PFSK-1 (cell line): ENCODE measurements at regions not wholly inside any gene's neighbourhood (a gene's known extent, or its start where the extent isn't known, plus 50 kb on each side); places are given as distances from the start of the nearest gene placed in this dataset.

Source experiments
- FOXP2 ChIP-seq: optimal IDR thresholded peaks from 2 replicates; pipeline ENCODE3; 2011; ENCODE audit warnings: borderline replicate concordance, control low read depth, inconsistent platforms; ENCODE audit not compliant: insufficient read depth; ENCODE audit errors: extremely low read length, extremely low read depth
- POLR2AphosphoS5 ChIP-seq: IDR thresholded peaks from 2 replicates; pipeline ENCODE4 v1.6.1; 2012; ENCODE audit warnings: low read depth, mild to moderate bottlenecking, control low read depth, low read length, moderate library complexity
- SIN3A ChIP-seq: IDR thresholded peaks from 2 replicates; pipeline ENCODE4 v1.6.1; 2012; ENCODE audit warnings: mild to moderate bottlenecking, low read length, moderate library complexity, borderline replicate concordance; ENCODE audit not compliant: insufficient read depth
- TAF1 ChIP-seq: IDR thresholded peaks from 2 replicates; pipeline ENCODE4 v1.6.1; 2012; ENCODE audit warnings: low read length, control low read depth, borderline replicate concordance; ENCODE audit not compliant: insufficient read depth
- TF ChIP-seq, protein P1 (sequence below), 2 experiments: IDR thresholded peaks; 2 replicates each; pipeline versions ENCODE4 v1.6.1 to v1.8.0; 2011 to 2012; ENCODE audit warnings: low read depth in 2 of 2, low read length in 2 of 2, control low read depth in 1 of 2, inconsistent platforms in 1 of 2, mild to moderate bottlenecking in 1 of 2, moderate library complexity in 1 of 2; ENCODE audit not compliant: insufficient read depth in 1 of 2

DNA sequence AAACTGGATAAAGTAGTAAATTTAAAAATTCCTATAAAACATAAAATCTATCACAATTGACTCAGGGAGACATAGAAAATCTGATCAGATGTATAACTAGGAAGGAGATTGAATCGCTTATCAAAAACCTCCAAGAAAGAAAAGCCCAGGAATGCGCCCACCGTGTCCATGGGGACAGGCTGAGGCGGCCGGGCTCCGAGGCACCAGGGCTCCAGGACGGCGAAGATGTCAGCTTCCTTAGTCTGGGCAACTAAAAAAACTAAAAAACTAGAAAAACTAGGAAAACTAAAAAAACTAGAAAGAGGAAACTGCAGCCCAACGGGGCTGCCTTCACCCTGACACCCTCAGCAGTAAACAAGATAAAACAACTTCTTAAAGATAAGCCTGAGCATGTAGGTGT is 229.0 kb upstream of the RAB4A start:
- TF ChIP-seq SIN3A (no peak), POLR2AphosphoS5 (no peak), TAF1 (no peak), FOXP2 (no peak)
- TF ChIP-seq, protein P1, sequence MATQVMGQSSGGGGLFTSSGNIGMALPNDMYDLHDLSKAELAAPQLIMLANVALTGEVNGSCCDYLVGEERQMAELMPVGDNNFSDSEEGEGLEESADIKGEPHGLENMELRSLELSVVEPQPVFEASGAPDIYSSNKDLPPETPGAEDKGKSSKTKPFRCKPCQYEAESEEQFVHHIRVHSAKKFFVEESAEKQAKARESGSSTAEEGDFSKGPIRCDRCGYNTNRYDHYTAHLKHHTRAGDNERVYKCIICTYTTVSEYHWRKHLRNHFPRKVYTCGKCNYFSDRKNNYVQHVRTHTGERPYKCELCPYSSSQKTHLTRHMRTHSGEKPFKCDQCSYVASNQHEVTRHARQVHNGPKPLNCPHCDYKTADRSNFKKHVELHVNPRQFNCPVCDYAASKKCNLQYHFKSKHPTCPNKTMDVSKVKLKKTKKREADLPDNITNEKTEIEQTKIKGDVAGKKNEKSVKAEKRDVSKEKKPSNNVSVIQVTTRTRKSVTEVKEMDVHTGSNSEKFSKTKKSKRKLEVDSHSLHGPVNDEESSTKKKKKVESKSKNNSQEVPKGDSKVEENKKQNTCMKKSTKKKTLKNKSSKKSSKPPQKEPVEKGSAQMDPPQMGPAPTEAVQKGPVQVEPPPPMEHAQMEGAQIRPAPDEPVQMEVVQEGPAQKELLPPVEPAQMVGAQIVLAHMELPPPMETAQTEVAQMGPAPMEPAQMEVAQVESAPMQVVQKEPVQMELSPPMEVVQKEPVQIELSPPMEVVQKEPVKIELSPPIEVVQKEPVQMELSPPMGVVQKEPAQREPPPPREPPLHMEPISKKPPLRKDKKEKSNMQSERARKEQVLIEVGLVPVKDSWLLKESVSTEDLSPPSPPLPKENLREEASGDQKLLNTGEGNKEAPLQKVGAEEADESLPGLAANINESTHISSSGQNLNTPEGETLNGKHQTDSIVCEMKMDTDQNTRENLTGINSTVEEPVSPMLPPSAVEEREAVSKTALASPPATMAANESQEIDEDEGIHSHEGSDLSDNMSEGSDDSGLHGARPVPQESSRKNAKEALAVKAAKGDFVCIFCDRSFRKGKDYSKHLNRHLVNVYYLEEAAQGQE (IDR thresholded peaks at IDR 0.05; ENCODE audit: insufficient read depth in 1 of 2, low read depth in 2 of 2, low read length in 2 of 2) = no peak

DNA sequence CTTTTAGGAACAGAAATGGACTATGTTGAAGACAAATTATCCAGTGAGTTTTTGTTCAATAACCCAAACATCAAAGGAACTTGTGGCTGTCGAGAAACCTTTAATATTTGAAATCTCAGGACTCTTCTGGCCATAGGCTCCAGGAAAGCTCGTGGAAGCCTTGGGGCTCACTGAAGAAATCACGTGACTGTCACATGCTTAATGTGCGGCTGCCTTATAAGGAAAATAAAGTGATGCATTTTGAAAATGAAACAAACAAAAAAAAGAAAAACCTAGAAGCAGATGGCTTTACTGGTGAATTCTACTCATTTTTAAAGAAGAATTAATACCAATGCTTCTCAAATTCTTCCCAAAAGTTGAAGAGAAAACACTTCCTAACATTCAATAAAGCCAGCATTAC is 228.4 kb upstream of the RAB4A start:
- TF ChIP-seq, protein P1 (IDR thresholded peaks at IDR 0.05; ENCODE audit: insufficient read depth in 1 of 2, low read depth in 2 of 2, low read length in 2 of 2) = no peak
- TF ChIP-seq POLR2AphosphoS5 (no peak), FOXP2 (no peak), SIN3A (no peak), TAF1 (no peak)

DNA sequence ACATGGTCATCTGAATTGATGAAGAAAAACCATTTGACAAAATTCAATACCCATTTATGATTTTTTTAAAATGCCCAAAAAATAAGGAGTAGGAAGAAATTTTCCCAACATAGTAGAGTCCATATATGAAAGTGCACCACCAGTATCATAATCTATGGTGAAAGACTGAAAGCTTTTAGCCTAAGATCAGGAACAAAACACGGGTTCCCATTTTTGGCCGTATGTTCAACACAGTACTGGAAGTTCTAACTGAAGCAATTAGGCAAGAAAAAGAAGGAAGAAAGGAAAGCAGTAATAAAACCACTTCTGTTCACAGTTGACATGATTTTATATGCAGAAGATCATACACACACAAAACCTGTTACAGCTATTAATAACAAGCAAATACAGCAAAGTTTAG is 227.8 kb upstream of the RAB4A start:
- TF ChIP-seq FOXP2 (no peak), POLR2AphosphoS5 (no peak), TAF1 (no peak), SIN3A (no peak)
- TF ChIP-seq, protein P1 (IDR thresholded peaks at IDR 0.05; ENCODE audit: insufficient read depth in 1 of 2, low read depth in 2 of 2, low read length in 2 of 2) = no peak

DNA sequence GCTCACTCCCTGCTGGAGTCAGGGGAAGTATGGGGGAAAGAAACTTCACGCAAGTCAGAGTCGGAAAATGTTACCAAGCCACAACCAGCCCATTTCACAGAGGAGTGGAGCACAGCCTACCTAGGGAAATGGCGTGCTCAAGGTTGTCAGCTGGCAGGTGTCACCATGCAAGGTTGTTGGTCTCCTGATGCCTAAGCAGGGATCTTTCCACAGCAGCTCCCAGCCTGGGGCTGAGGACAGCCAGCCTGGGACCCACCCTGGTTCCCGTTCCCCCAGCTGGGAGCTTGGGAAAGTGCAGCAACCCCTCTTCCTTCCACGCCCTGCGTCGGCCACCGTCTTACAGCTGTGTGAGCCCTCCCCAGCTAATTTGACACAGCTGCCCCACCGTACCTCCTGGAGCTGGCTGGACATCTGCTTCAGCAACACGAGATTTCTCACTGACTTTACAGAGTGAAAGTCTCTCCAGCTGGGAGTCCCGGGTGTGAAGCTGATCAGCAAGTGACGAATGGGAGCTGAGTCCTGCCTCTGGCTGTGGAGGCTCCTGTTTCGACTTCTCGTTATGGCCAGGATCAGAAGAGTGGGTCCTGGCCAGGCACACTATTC is 224.6 kb upstream of the RAB4A start:
- TF ChIP-seq FOXP2 = no peak
- no peak for TF ChIP-seq POLR2AphosphoS5
- no peak for TF ChIP-seq TAF1
- TF ChIP-seq, protein P1 (IDR thresholded peaks at IDR 0.05; ENCODE audit: insufficient read depth in 1 of 2, low read depth in 2 of 2, low read length in 2 of 2) = no peak
- no peak for TF ChIP-seq SIN3A
